HepG2 (cell line): ENCODE measurements at regions not wholly inside any gene's neighbourhood (a gene's known extent, or its start where the extent isn't known, plus 50 kb on each side); places are given as distances from the start of the nearest gene placed in this dataset.
"Not testable (repeated sequence)": the region's sequence is repeated elsewhere in the genome, so short reads cannot be mapped to it uniquely, and the experiment has no call there.

ENCODE experiments used
- AGO1 ChIP-seq: fragments of 200-400 bp; formaldehyde crosslinking; IDR thresholded peaks from 2 replicates; pipeline ENCODE4 v1.6.1; 2017; ENCODE audit warnings: mild to moderate bottlenecking, low read depth, low read length, moderate library complexity; ENCODE audit not compliant: poor library complexity, severe bottlenecking
- ELF4 ChIP-seq: sonication (generic); formaldehyde crosslinking; IDR thresholded peaks from 2 replicates; pipeline ENCODE4 v1.5.0; 2020; ENCODE audit warnings: missing genetic modification reagents, mild to moderate bottlenecking, moderate library complexity, borderline replicate concordance
- FOXJ3 ChIP-seq: sonication (generic); formaldehyde crosslinking; IDR thresholded peaks from 2 replicates; pipeline ENCODE4 v1.4.0; 2020; ENCODE audit warnings: missing genetic modification reagents, mild to moderate bottlenecking, borderline replicate concordance
- FOXP1 ChIP-seq, 2 experiments: fragments of 450-650 bp in 1 of 2; IDR thresholded peaks; 2 replicates each; pipeline ENCODE4 v1.6.1; 2017 to 2018; ENCODE audit warnings: antibody characterized with exemption in 1 of 2
- FOXP4 ChIP-seq: sonication (generic); formaldehyde crosslinking; IDR thresholded peaks from 2 replicates; pipeline ENCODE4 v1.4.0; 2020; ENCODE audit warnings: missing genetic modification reagents
- HBP1 ChIP-seq: IDR thresholded peaks from 2 replicates; pipeline ENCODE4 v1.6.1; 2016; ENCODE audit warnings: low read depth, control low read depth
- HNF4A ChIP-seq: sonication (generic); formaldehyde crosslinking; IDR thresholded peaks from 2 replicates; pipeline ENCODE4 v1.4.0; 2020; ENCODE audit warnings: missing genetic modification reagents
- HNF4G ChIP-seq, 2 experiments: sonication (generic) in 1 of 2; formaldehyde crosslinking in 1 of 2; IDR thresholded peaks; 2 replicates each; pipeline versions ENCODE4 v1.4.0 to v1.6.1; 2011 to 2020; ENCODE audit warnings: borderline replicate concordance in 2 of 2, low read depth in 2 of 2, mild to moderate bottlenecking in 2 of 2, low read length in 1 of 2, missing genetic modification reagents in 1 of 2, moderate library complexity in 1 of 2
- HNRNPL ChIP-seq: fragments of 200-400 bp; formaldehyde crosslinking; IDR thresholded peaks from 2 replicates; pipeline ENCODE4 v1.6.1; 2017; ENCODE audit warnings: mild to moderate bottlenecking, low read depth, low read length
- HOXA3 ChIP-seq: sonication (generic); formaldehyde crosslinking; IDR thresholded peaks from 2 replicates; pipeline ENCODE4 v1.5.0; 2020; ENCODE audit warnings: missing genetic modification reagents
- KLF15 ChIP-seq: sonication (generic); formaldehyde crosslinking; IDR thresholded peaks from 2 replicates; pipeline ENCODE4 v1.8.1; 2023; ENCODE audit warnings: borderline replicate concordance, mild to moderate bottlenecking, inconsistent platforms, missing genetic modification reagents, mixed read lengths
- KLF16 ChIP-seq, 2 experiments: sonication (generic) in 1 of 2; formaldehyde crosslinking in 1 of 2; IDR thresholded peaks; 2 replicates each; pipeline versions ENCODE4 v1.6.1 to v1.8.0; 2016 to 2023; ENCODE audit warnings: missing genetic modification reagents in 2 of 2, missing compliant biosample characterization in 1 of 2
- POLR2A ChIP-seq, 2 experiments: IDR thresholded peaks; 2 replicates each; pipeline ENCODE4 v1.6.1; 2011; ENCODE audit warnings: low read depth in 2 of 2, low read length in 2 of 2, mild to moderate bottlenecking in 1 of 2, moderate library complexity in 1 of 2; ENCODE audit not compliant: insufficient read depth in 1 of 2
- SOX6 ChIP-seq, 2 experiments: fragments of 450-650 bp in 1 of 2; sonication (generic) in 1 of 2; formaldehyde crosslinking in 1 of 2; IDR thresholded peaks; 2 replicates each; pipeline versions ENCODE4 v1.4.0 to v1.6.1; 2017 to 2020; ENCODE audit warnings: antibody characterized with exemption in 1 of 2, mild to moderate bottlenecking in 1 of 2, missing genetic modification reagents in 1 of 2
- ZBTB37 ChIP-seq: sonication (generic); formaldehyde crosslinking; IDR thresholded peaks from 2 replicates; pipeline ENCODE4 v1.4.0; 2020; ENCODE audit warnings: mild to moderate bottlenecking, missing genetic modification reagents
- ZFX ChIP-seq: sonication (generic); formaldehyde crosslinking; IDR thresholded peaks from 2 replicates; pipeline ENCODE4 v1.4.0; 2020; ENCODE audit warnings: mild to moderate bottlenecking, low read depth, missing genetic modification reagents, moderate library complexity
- ZNF136 ChIP-seq: sonication (generic); formaldehyde crosslinking; IDR thresholded peaks from 2 replicates; pipeline ENCODE4 v1.8.1; 2022; ENCODE audit warnings: low read depth, mild to moderate bottlenecking, moderate library complexity, missing genetic modification reagents
- ZNF563 ChIP-seq: sonication (generic); formaldehyde crosslinking; IDR thresholded peaks from 2 replicates; pipeline ENCODE4 v1.8.0; 2022; ENCODE audit warnings: mild to moderate bottlenecking, moderate library complexity, missing genetic modification reagents
- ZNF724P ChIP-seq: sonication (generic); formaldehyde crosslinking; IDR thresholded peaks from 2 replicates; pipeline ENCODE4 v1.8.0; 2022; ENCODE audit warnings: missing genetic modification reagents, borderline replicate concordance
- ZSCAN20 ChIP-seq: sonication (generic); formaldehyde crosslinking; IDR thresholded peaks from 2 replicates; pipeline ENCODE4 v1.4.0; 2020; ENCODE audit warnings: missing genetic modification reagents, mild to moderate bottlenecking, borderline replicate concordance
- ZSCAN22 ChIP-seq: sonication (generic); formaldehyde crosslinking; IDR thresholded peaks from 2 replicates; pipeline ENCODE4 v1.4.0; 2020; ENCODE audit warnings: mild to moderate bottlenecking, missing genetic modification reagents

GRCh38 chr16:21512280-21513192, 86.8 kb upstream of the METTL9 start (continued):
- TF ChIP-seq HBP1 (CRISPR knock-in tag) (peak; percentile 97), ZNF724P (CRISPR knock-in tag) (peak; percentile 78; the same call in 1 of the 2 replicates), ZSCAN22 (0 out of 2 replicates have a peak, but pooled peaks have one; percentile 73), HNF4G (IDR thresholded peaks at IDR 0.05; ENCODE audit: borderline replicate concordance, low read depth, low read length) (peak; percentile 74), HNF4G (CRISPR knock-in tag; IDR thresholded peaks at IDR 0.05; ENCODE audit: borderline replicate concordance, low read depth) (peak; percentile 27; the same call in 1 of the 2 replicates), FOXP4 (CRISPR knock-in tag) (peak; percentile 87), FOXP1 (IDR thresholded peaks at IDR 0.05) (peak; percentile 59; the same call in 1 of the 2 replicates), FOXP1 (CRISPR knock-in tag; IDR thresholded peaks at IDR 0.05) (peak; percentile 88), KLF16 (CRISPR knock-in tag; IDR thresholded peaks at IDR 0.05) (peak in 1 of 2 experiments; percentile 96; a peak in 2 of 4 replicates), POLR2A (IDR thresholded peaks at IDR 0.05; ENCODE audit: insufficient read depth in 1 of 2, low read depth in 2 of 2, low read length in 2 of 2) (peak in 1 of 2 experiments; percentile 24; a peak in 1 of 4 replicates), AGO1 (peak; percentile 35), ZFX (CRISPR knock-in tag) (peak; percentile 74), HNRNPL (peak; percentile 92), ZBTB37 (CRISPR knock-in tag) (peak; percentile 35; the same call in 1 of the 2 replicates), ELF4 (CRISPR knock-in tag) (0 out of 2 replicates have a peak, but pooled peaks have one; percentile 19), FOXJ3 (CRISPR knock-in tag) (peak; percentile 79; the same call in 1 of the 2 replicates), ZNF136 (CRISPR knock-in tag) (0 out of 2 replicates have a peak, but pooled peaks have one; percentile 65), HOXA3 (CRISPR knock-in tag) (peak; percentile 97), ZSCAN20 (CRISPR knock-in tag) (peak; percentile 47; the same call in 1 of the 2 replicates), ZNF563 (peak; percentile 66; the same call in 1 of the 2 replicates), KLF15 (CRISPR knock-in tag) (peak; percentile 85; the same call in 1 of the 2 replicates), SOX6 (CRISPR knock-in tag; IDR thresholded peaks at IDR 0.05) (peak; percentile 91), HNF4A (CRISPR knock-in tag) (peak; percentile 91)
- TF ChIP-seq SOX6 (IDR thresholded peaks at IDR 0.05): not testable (repeated sequence)
